Esophagus muscularis mucosa (tissue), 4 donors: ENCODE measurements at regions not wholly inside any gene's neighbourhood (a gene's known extent, or its start where the extent isn't known, plus 50 kb on each side); places are given as distances from the start of the nearest gene placed in this dataset.

Source experiments
- DNase-seq: peaks from one replicate; pipeline ENCODE4 v3.0.0-alpha.2; 2017; ENCODE audit errors: extremely low spot score
- H3K27ac ChIP-seq, 4 donors: fragments of 200-600 bp; sonication (generic); replicated peaks in 1 of 4; 1 replicate in 3 of 4; 2 replicates in 1 of 4; pipeline ENCODE4 v1.5.1; 2016 to 2019; ENCODE audit warnings: mild to moderate bottlenecking in 1 of 4
- H3K27me3 ChIP-seq, 4 donors: fragments of 200-600 bp; sonication (generic); one replicate each; pipeline versions ENCODE4 v1.5.1 to v1.6.0; 2016 to 2019
- H3K36me3 ChIP-seq, 4 donors: fragments of 200-600 bp; sonication (generic); one replicate each; pipeline ENCODE4 v1.5.1; 2016 to 2019
- H3K4me1 ChIP-seq, 4 donors: fragments of 200-600 bp; sonication (generic); one replicate each; pipeline ENCODE4 v1.5.1; 2016 to 2019
- H3K4me3 ChIP-seq, 4 donors: fragments of 200-600 bp; sonication (generic); 1 replicate in 2 of 4; 2 replicates in 2 of 4; pipeline ENCODE4 v1.5.1; 2016 to 2019; ENCODE audit warnings: mild to moderate bottlenecking in 4 of 4, moderate library complexity in 1 of 4
- H3K9me3 ChIP-seq, 4 donors: fragments of 200-600 bp; sonication (generic); 1 replicate in 3 of 4; 2 replicates in 1 of 4; pipeline ENCODE4 v1.5.1; 2016 to 2019
- CTCF ChIP-seq, 3 experiments: fragments of 200-600 bp in 2 of 3; fragments of 450-650 bp in 1 of 3; sonication (generic) in 2 of 3; IDR thresholded peaks; one replicate each; pipeline ENCODE4 v1.5.1; 2017 to 2019; ENCODE audit warnings: antibody characterized with exemption in 3 of 3, mild to moderate bottlenecking in 2 of 3, moderate library complexity in 1 of 3
- EP300 ChIP-seq: sonication (generic); formaldehyde crosslinking; IDR thresholded peaks from one replicate; pipeline ENCODE4 v1.6.1; 2017; ENCODE audit warnings: antibody characterized with exemption
- POLR2A ChIP-seq: fragments of 450-650 bp; IDR thresholded peaks from one replicate; pipeline ENCODE4 v1.6.1; 2017; ENCODE audit warnings: antibody characterized with exemption, moderate library complexity, mild to moderate bottlenecking, low read depth
- POLR2AphosphoS5 ChIP-seq, 2 donors: sonication (generic); formaldehyde crosslinking; IDR thresholded peaks; one replicate each; pipeline ENCODE4 v1.6.1; 2017; ENCODE audit warnings: antibody characterized with exemption in 2 of 2
- WGBS: methylation state at CpG from one replicate; pipeline ENCODE4 v1.1.5; 2018; 5-methylcytosine and 5-hydroxymethylcytosine counted together
- intact Hi-C: fragments of 100-400 bp; cut with DNase I; formaldehyde crosslinking; loops from one replicate; pipeline ENCODE4 v1.15.1; 2023

- TF ChIP-seq CTCF (IDR thresholded peaks at IDR 0.05) (no peak), EP300 (no peak), POLR2AphosphoS5 (IDR thresholded peaks at IDR 0.05) (no peak), POLR2A (no peak)
- Histone ChIP-seq H3K4me1 (no peaks in the 10 kb centered on the region), H3K36me3 (no peaks in the 10 kb centered on the region), H3K27me3 (no peaks in the 10 kb centered on the region), H3K4me3 (no peak overlapping the region), H3K27ac (no peak overlapping the region), H3K9me3 (no peaks in the 10 kb centered on the region)
- DNase-seq: no peak
- intact Hi-C loops: no loop called here
- WGBS: 83% methylated on average over 3 of the region's 3 CpGs
These were observed 404.0 kb downstream of the CDH11 start for GRCh38 chr16:64717871-64718270.

GRCh38 chr16:64715624-64716023, 406.2 kb downstream of the CDH11 start:
- Histone ChIP-seq H3K36me3 (no peaks in the 10 kb centered on the region), H3K9me3 (no peaks in the 10 kb centered on the region), H3K4me1 (no peaks in the 10 kb centered on the region), H3K27ac (no peak overlapping the region), H3K27me3 (no peaks in the 10 kb centered on the region), H3K4me3 (no peak overlapping the region)
- WGBS: 94% methylated on average over 2 of the region's 2 CpGs
- no peak for DNase-seq
- TF ChIP-seq CTCF (IDR thresholded peaks at IDR 0.05): no peak
- TF ChIP-seq POLR2AphosphoS5 (IDR thresholded peaks at IDR 0.05): no peak
- no peak for TF ChIP-seq EP300
- intact Hi-C loops: no loop called here

- no peak for TF ChIP-seq POLR2AphosphoS5 (IDR thresholded peaks at IDR 0.05)
- no peak for TF ChIP-seq POLR2A
- H3K4me1 ChIP-seq: no peaks in the 10 kb centered on the region
- no peak overlapping the region for H3K4me3 ChIP-seq
- H3K27ac ChIP-seq: no peak overlapping the region
- no peaks in the 10 kb centered on the region for H3K9me3 ChIP-seq
- WGBS: 63% methylated on average over 3 of the region's 3 CpGs
- no peaks in the 10 kb centered on the region for H3K27me3 ChIP-seq
- intact Hi-C loops: no loop called here
- no peak for DNase-seq
- no peaks in the 10 kb centered on the region for H3K36me3 ChIP-seq
These were observed 409.8 kb downstream of the CDH11 start for GRCh38 chr16:64712026-64712425.

- Histone ChIP-seq H3K9me3 (no peaks in the 10 kb centered on the region), H3K4me1 (no peaks in the 10 kb centered on the region), H3K4me3 (no peak overlapping the region), H3K27me3 (no peaks in the 10 kb centered on the region), H3K36me3 (no peaks in the 10 kb centered on the region), H3K27ac (no peak overlapping the region)
- intact Hi-C loops: no loop called here
- 88% methylated on average over 2 of the region's 2 CpGs for WGBS
- no peak for DNase-seq
- TF ChIP-seq EP300 (no peak), POLR2AphosphoS5 (IDR thresholded peaks at IDR 0.05) (no peak), POLR2A (no peak), CTCF (IDR thresholded peaks at IDR 0.05) (no peak)
These were observed 410.3 kb downstream of the CDH11 start for GRCh38 chr16:64711596-64711995.

GRCh38 chr16:64711026-64711425, 410.8 kb downstream of the CDH11 start:
- Histone ChIP-seq H3K4me1 (no peaks in the 10 kb centered on the region), H3K4me3 (no peak overlapping the region), H3K36me3 (no peaks in the 10 kb centered on the region), H3K27me3 (no peaks in the 10 kb centered on the region), H3K27ac (no peak overlapping the region), H3K9me3 (no peaks in the 10 kb centered on the region)
- no peak for TF ChIP-seq CTCF (IDR thresholded peaks at IDR 0.05)
- TF ChIP-seq POLR2A: no peak
- no peak for TF ChIP-seq EP300
- TF ChIP-seq POLR2AphosphoS5 (IDR thresholded peaks at IDR 0.05): no peak
- no peak for DNase-seq
- WGBS: 85% methylated on average over 4 of the region's 4 CpGs
- intact Hi-C loops: no loop called here
